Bronchial epithelial cell (primary cell): ENCODE measurements at regions not wholly inside any gene's neighbourhood (a gene's known extent, or its start where the extent isn't known, plus 50 kb on each side); places are given as distances from the start of the nearest gene placed in this dataset.

Experiments
- DNase-seq: peaks from one replicate; pipeline ENCODE4 v3.0.0-alpha.2; 2010; ENCODE audit warnings: low read depth
- FAIRE-seq: peaks from 2 replicates; lab custom pipeline; 2011; peaks lifted over from hg19 to GRCh38; lab: Jason Lieb, UNC
- H3K27me3 ChIP-seq: 2 replicates; pipeline ENCODE4 v1.5.1; 2011; ENCODE audit warnings: low read length; ENCODE audit not compliant: control insufficient read depth, insufficient read depth
- H3K36me3 ChIP-seq: 2 replicates; pipeline ENCODE4 v1.5.1; 2011; ENCODE audit warnings: low read length; ENCODE audit not compliant: control insufficient read depth, insufficient read depth
- H3K4me3 ChIP-seq: 2 replicates; pipeline ENCODE4 v1.5.1; 2011; ENCODE audit warnings: mild to moderate bottlenecking, low read depth, low read length, control low read depth
- TF ChIP-seq, protein P1 (sequence below): IDR thresholded peaks from 2 replicates; pipeline ENCODE4 v1.5.1; 2011; ENCODE audit warnings: mild to moderate bottlenecking, moderate library complexity, low read length, control low read depth, inconsistent platforms; ENCODE audit not compliant: insufficient read depth, severe bottlenecking

DNA sequence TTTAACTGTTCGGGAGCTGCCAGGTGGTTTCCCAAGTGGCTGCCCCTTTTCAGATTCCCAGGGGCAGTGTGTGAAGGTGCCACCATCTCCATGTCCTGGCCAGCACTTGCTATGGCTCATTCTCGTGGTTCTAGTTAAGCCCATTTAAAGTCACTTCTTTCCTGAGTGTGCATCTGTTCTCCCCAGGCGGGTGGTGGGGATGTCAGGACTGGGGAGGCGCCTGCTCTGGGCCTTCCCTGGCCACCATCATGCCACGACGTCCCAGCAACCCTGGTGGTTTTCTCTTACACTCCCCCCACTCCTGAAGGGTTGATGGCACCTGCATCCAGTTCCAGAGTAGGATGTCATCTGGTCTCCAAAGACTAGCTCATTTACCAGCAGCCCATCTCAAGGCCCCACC, 56.8 kb upstream of the TAMM41 start:
- DNase-seq (no peak), FAIRE-seq (no peak)
- no peaks in the 10 kb centered on the region for H3K36me3 ChIP-seq
- TF ChIP-seq, protein P1, sequence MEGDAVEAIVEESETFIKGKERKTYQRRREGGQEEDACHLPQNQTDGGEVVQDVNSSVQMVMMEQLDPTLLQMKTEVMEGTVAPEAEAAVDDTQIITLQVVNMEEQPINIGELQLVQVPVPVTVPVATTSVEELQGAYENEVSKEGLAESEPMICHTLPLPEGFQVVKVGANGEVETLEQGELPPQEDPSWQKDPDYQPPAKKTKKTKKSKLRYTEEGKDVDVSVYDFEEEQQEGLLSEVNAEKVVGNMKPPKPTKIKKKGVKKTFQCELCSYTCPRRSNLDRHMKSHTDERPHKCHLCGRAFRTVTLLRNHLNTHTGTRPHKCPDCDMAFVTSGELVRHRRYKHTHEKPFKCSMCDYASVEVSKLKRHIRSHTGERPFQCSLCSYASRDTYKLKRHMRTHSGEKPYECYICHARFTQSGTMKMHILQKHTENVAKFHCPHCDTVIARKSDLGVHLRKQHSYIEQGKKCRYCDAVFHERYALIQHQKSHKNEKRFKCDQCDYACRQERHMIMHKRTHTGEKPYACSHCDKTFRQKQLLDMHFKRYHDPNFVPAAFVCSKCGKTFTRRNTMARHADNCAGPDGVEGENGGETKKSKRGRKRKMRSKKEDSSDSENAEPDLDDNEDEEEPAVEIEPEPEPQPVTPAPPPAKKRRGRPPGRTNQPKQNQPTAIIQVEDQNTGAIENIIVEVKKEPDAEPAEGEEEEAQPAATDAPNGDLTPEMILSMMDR, result no peak
- H3K27me3 ChIP-seq, result no peaks in the 10 kb centered on the region
- H3K4me3 ChIP-seq, result no peak overlapping the region

DNA sequence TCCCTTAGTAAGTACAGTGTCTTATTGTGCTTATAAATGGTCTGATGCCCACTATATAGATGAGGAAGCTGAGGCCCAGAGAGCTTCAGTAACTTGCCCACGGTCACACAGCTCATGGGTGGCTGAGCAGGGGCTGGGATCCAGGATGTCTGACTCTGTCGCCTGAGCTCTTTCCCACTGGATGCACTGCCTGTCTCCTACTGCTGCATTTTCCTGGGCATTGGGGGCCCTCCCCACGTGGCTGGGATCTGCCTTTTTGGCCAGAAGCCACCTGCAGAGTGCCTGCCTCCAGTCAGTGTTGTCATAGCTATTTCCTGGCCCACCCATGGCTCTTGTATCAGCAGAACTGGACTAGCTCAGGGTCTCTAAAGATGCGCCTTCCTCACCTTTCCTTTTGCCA, 57.5 kb upstream of the TAMM41 start:
- TF ChIP-seq, protein P1, result no peak
- DNase-seq, result no peak
- no peaks in the 10 kb centered on the region for H3K36me3 ChIP-seq
- no peaks in the 10 kb centered on the region for H3K27me3 ChIP-seq
- no peak for FAIRE-seq
- no peak overlapping the region for H3K4me3 ChIP-seq

DNA sequence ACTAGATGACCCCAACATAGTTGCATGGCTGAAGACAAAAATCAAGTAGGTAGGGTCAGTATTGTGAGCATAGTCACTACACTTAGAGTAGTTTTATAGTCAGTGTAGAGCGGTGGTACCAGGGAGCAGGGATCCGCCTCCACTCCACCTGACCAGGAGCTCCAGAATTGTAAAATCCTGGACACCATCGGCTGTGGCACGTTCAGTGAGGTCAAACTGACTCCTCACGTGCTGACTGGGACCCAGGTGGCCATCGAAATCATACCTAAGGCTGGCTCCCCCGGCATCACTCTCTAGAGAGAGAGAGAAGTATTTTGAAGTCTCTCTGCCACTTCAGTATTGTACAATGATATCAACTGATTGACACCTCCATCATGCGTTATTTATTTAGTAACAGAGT, 59.7 kb upstream of the TAMM41 start:
- Histone ChIP-seq H3K4me3 (no peak overlapping the region), H3K27me3 (no peaks in the 10 kb centered on the region), H3K36me3 (no peaks in the 10 kb centered on the region)
- DNase-seq (no peak), FAIRE-seq (no peak)
- TF ChIP-seq, protein P1, result no peak

DNA sequence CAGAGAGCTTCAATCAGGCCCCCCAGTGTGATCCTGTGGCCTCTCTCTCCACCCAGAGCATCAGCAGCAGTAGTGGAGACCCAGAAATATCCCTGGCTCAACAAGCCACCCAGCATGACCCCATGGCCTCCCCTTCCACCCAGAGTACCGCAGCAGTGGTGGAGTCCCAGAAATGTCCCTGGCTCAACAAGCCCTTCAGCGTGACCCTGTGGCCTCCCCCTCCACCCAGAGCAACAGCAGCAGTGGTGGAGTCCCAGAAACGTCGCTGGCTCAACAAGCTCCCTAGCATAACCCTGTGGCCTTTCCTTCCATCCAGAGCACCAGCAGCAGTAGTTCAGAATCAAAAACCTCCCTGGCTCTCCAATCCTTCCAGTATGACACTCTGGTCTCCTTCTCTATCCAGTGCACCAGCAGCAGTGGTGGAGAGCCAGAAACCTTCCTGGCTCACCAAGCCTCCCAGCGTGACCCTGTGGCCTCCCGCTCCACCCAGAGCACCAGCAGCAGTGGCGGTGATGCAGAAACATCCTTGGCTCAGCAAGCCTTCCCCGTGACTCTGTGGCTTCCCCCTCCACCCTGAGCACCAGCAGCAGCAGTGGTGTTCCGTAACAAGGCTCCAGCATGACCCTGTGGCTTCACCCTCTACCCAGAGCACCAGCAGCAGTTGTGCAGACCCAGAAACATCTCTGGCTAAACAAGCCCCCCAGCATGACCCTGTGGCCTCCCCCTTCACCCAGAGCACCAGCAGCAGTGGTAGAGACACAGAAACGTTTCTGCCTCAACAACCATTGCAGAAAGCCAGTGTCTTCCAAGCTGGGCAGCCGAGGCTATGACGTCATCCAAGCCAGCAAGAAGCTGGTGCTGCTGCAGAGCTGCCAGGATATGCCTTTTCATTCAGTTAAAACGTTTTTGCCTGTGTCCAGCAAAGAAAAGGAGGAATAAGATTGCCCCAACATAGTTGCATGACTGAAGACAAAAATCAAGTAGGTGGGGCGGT, 61.3 kb upstream of the TAMM41 start:
- FAIRE-seq, result no peak
- TF ChIP-seq, protein P1, result no peak
- H3K36me3 ChIP-seq, result no peaks in the 10 kb centered on the region
- H3K27me3 ChIP-seq, result no peaks in the 10 kb centered on the region
- no peak overlapping the region for H3K4me3 ChIP-seq
- DNase-seq, result no peak

DNA sequence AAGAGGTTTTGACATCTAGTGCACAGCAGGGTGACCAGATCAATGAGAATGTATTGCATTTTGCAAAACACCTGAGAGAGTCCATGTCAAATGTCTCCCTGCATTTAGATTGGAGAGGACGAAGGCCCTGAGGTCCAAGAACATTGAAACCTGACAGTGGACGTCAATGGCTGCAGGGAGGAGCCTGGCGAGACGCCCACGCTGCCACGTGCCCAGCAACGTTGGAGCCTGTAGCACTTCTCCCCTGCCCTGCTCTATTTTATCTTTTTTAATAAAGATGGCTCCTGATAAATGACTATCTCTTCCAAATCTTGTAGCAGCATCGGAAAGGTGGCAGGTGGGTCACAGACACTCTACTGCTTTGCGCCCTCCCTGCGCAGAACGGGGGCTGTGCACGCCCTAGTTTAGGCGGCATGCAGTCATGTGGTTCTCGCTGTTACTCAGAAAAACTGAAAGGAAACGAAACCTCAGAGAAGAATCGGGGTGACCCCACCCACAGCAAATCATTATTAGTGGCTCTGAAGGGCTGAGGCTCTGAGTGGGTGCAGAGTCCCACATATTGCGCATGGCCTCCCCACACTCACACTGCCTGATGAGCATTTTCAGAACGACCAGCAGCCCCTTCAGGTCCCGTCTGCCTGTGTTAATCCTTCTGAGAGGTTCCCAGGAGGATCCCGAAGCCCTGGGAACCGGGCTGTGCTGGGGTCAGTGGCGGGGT, 62.5 kb upstream of the TAMM41 start:
- no peaks in the 10 kb centered on the region for H3K27me3 ChIP-seq
- DNase-seq (no peak), FAIRE-seq (no peak)
- no peaks in the 10 kb centered on the region for H3K36me3 ChIP-seq
- no peak overlapping the region for H3K4me3 ChIP-seq
- TF ChIP-seq, protein P1, result no peak
